HepG2 (cell line): ENCODE measurements at regions not wholly inside any gene's neighbourhood (a gene's known extent, or its start where the extent isn't known, plus 50 kb on each side); places are given as distances from the start of the nearest gene placed in this dataset.

Source experiments
- ATAC-seq: fragments of 200-7000 bp; cut with Tn5 transposase; 3 replicates; pipeline ENCODE4 v1.9.1; 2020; ENCODE audit warnings: mild to moderate bottlenecking, moderate library complexity
- BruUV-seq: library from RNA; stranded (reverse); fragments of 400-500 nt; replicated peaks from 2 replicates; lab custom pipeline; 2021; lab: Mats Ljungman, UMichigan
- CTCF ChIA-PET: fragments of 300-600 bp; formaldehyde crosslinking; extraction: SDS; loops from one replicate; lab custom pipeline; 2021; ENCODE audit warnings: low total read pairs, inconsistent platforms, low intra/inter-chr PET ratio; lab: Yijun Ruan, JAX
- POLR2A ChIA-PET: fragments of 350-600 bp; sonication (Branson Sonifier 250); formaldehyde crosslinking; loops from one replicate; lab custom pipeline; 2020; ENCODE audit warnings: antibody characterized with exemption, inconsistent platforms; lab: Yijun Ruan, JAX
- DNase-seq: peaks from one replicate; pipeline ENCODE4 v3.0.0-alpha.2; 2015; ENCODE audit warnings: low spot score
- FAIRE-seq: peaks from 3 replicates; lab custom pipeline; 2011; peaks lifted over from hg19 to GRCh38; lab: Jason Lieb, UNC
- H2AFZ ChIP-seq: one replicate; pipeline ENCODE4 v1.6.1; 2011; ENCODE audit warnings: low read length, inconsistent platforms
- H3K27ac ChIP-seq: fragments of 300-600 bp; 3 replicates; pipeline ENCODE4 v1.8.0; 2011; ENCODE audit warnings: mixed run types, mild to moderate bottlenecking, mixed read lengths, low read length, inconsistent platforms; ENCODE audit not compliant: insufficient read depth; ENCODE audit errors: extremely low read length
- H3K27me3 ChIP-seq, 2 experiments: fragments of 200-600 bp in 1 of 2; 2 replicates in 1 of 2; 3 replicates in 1 of 2; pipeline versions ENCODE4 v1.6.0 to v1.8.0; 2011; ENCODE audit warnings: low read length in 2 of 2, mild to moderate bottlenecking in 2 of 2, moderate library complexity in 2 of 2, inconsistent platforms in 1 of 2; ENCODE audit not compliant: insufficient read depth in 2 of 2, control insufficient read depth in 1 of 2
- H3K36me3 ChIP-seq, 2 experiments: fragments of 200-600 bp in 1 of 2; replicated peaks in 1 of 2; 2 replicates in 1 of 2; 3 replicates in 1 of 2; pipeline versions ENCODE4 v1.5.1 to v1.8.0; 2011; ENCODE audit warnings: low read length in 2 of 2, inconsistent platforms in 1 of 2; ENCODE audit not compliant: insufficient read depth in 2 of 2, control insufficient read depth in 1 of 2
- H3K4me1 ChIP-seq: 2 replicates; pipeline ENCODE4 v1.5.1; 2012; ENCODE audit warnings: low read length, inconsistent platforms; ENCODE audit not compliant: insufficient read depth
- H3K4me2 ChIP-seq: 2 replicates; pipeline ENCODE4 v1.6.0; 2011; ENCODE audit warnings: low read depth, low read length, inconsistent platforms
- H3K4me3 ChIP-seq, 3 experiments: fragments of 200-600 bp in 1 of 3; sonication (generic), shearing (Covaris generic) in 1 of 3; replicated peaks in 1 of 3; 2 replicates each; pipeline ENCODE4 v1.5.1; 2011 to 2016; ENCODE audit warnings: low read length in 3 of 3, inconsistent platforms in 2 of 3, low read depth in 2 of 3, mild to moderate bottlenecking in 2 of 3, control low read depth in 1 of 3, mixed read lengths in 1 of 3; ENCODE audit not compliant: insufficient read depth in 1 of 3
- H3K79me2 ChIP-seq: one replicate; pipeline ENCODE4 v1.6.1; 2011; ENCODE audit warnings: low read length, inconsistent platforms; ENCODE audit not compliant: insufficient read depth
- H3K9ac ChIP-seq: 2 replicates; pipeline ENCODE4 v1.6.0; 2011; ENCODE audit warnings: mild to moderate bottlenecking, low read depth, low read length, inconsistent platforms; ENCODE audit not compliant: insufficient read depth
- H3K9me3 ChIP-seq: 2 replicates; pipeline ENCODE4 v1.5.1; 2012; ENCODE audit warnings: mild to moderate bottlenecking, low read length
- H4K20me1 ChIP-seq: 2 replicates; pipeline ENCODE4 v1.6.0; 2011; ENCODE audit warnings: inconsistent platforms, mild to moderate bottlenecking, low read length, moderate library complexity; ENCODE audit not compliant: insufficient read depth
- ATF4 ChIP-seq, 2 experiments: fragments of 450-650 bp in 1 of 2; sonication (generic) in 1 of 2; formaldehyde crosslinking; IDR thresholded peaks; 2 replicates each; pipeline versions ENCODE4 v1.5.0 to v1.8.0; 2020 to 2022; ENCODE audit warnings: mild to moderate bottlenecking in 1 of 2, missing genetic modification reagents in 1 of 2
- BORCS8-MEF2B ChIP-seq: sonication (generic); formaldehyde crosslinking; IDR thresholded peaks from 2 replicates; pipeline ENCODE4 v1.8.0; 2022; ENCODE audit warnings: mild to moderate bottlenecking, missing genetic modification reagents
- CBX2 ChIP-seq, 2 experiments: fragments of 200-600 bp in 1 of 2; sonication (generic); formaldehyde crosslinking in 1 of 2; IDR thresholded peaks; 2 replicates each; pipeline versions ENCODE4 v1.7.0 to v1.8.1; 2018 to 2022; ENCODE audit warnings: low read depth in 2 of 2, low read length in 1 of 2, mild to moderate bottlenecking in 1 of 2, missing genetic modification reagents in 1 of 2
- NCOA2 ChIP-seq: sonication (generic); formaldehyde crosslinking; IDR thresholded peaks from 2 replicates; pipeline ENCODE4 v1.8.0; 2022; ENCODE audit warnings: inconsistent platforms
- NCOR1 ChIP-seq: fragments of 200-600 bp; sonication (generic); IDR thresholded peaks from 2 replicates; pipeline ENCODE4 v1.7.0; 2017; ENCODE audit warnings: antibody characterized with exemption, low read length, borderline replicate concordance
- RNF2 ChIP-seq: fragments of 450-650 bp; conservative IDR thresholded peaks from 2 replicates; pipeline ENCODE4 v1.6.1; 2016; ENCODE audit warnings: low read depth
- SALL2 ChIP-seq: sonication (generic); formaldehyde crosslinking; IDR thresholded peaks from 2 replicates; pipeline ENCODE4 v1.8.1; 2023; ENCODE audit warnings: mild to moderate bottlenecking, missing genetic modification reagents, inconsistent platforms
- SMYD3 ChIP-seq: sonication (generic); formaldehyde crosslinking; IDR thresholded peaks from 2 replicates; pipeline ENCODE4 v1.8.1; 2023; ENCODE audit warnings: mild to moderate bottlenecking, missing genetic modification reagents
- SOX5 ChIP-seq: IDR thresholded peaks from 2 replicates; pipeline ENCODE4 v1.6.1; 2016; ENCODE audit warnings: borderline replicate concordance
- YEATS2 ChIP-seq: sonication (generic); formaldehyde crosslinking; IDR thresholded peaks from 2 replicates; pipeline ENCODE4 v1.4.0; 2020; ENCODE audit warnings: missing genetic modification reagents, borderline replicate concordance
- ZBTB7B ChIP-seq: sonication (generic); formaldehyde crosslinking; IDR thresholded peaks from 2 replicates; pipeline ENCODE4 v1.4.0; 2020; ENCODE audit warnings: missing genetic modification reagents
- ZMYM4 ChIP-seq: sonication (generic); formaldehyde crosslinking; IDR thresholded peaks from 2 replicates; pipeline ENCODE4 v1.8.1; 2023; ENCODE audit warnings: mild to moderate bottlenecking, missing genetic modification reagents
- ZNF232 ChIP-seq: sonication (generic); formaldehyde crosslinking; IDR thresholded peaks from 2 replicates; pipeline ENCODE4 v1.4.0; 2020; ENCODE audit warnings: missing genetic modification reagents, borderline replicate concordance
- ZNF253 ChIP-seq: sonication (generic); formaldehyde crosslinking; IDR thresholded peaks from 2 replicates; pipeline ENCODE4 v1.8.0; 2022; ENCODE audit warnings: mild to moderate bottlenecking, missing genetic modification reagents, borderline replicate concordance
- ZNF557 ChIP-seq: sonication (generic); formaldehyde crosslinking; IDR thresholded peaks from 2 replicates; pipeline ENCODE4 v1.4.0; 2020; ENCODE audit warnings: missing genetic modification reagents
- ZNF713 ChIP-seq: sonication (generic); formaldehyde crosslinking; IDR thresholded peaks from 2 replicates; pipeline ENCODE4 v1.4.0; 2020; ENCODE audit warnings: mild to moderate bottlenecking, missing genetic modification reagents
- ZNF850 ChIP-seq: sonication (generic); formaldehyde crosslinking; conservative IDR thresholded peaks from 2 replicates; pipeline ENCODE4 v1.9.0; 2021; ENCODE audit warnings: mild to moderate bottlenecking, missing genetic modification reagents
- WGBS: methylation state at CpG from one replicate; pipeline ENCODE4 v1.1.6; 2017; ENCODE audit warnings: low lambda C conversion rate; 5-methylcytosine and 5-hydroxymethylcytosine counted together
- in situ Hi-C: cut with HindIII; loops from 2 replicates; pipeline ENCODE4 v1.10.0; 2017; ENCODE audit warnings: low pct_unique_long_range_greater_than_20kb; ENCODE audit not compliant: extremely low pct_ligation_motif_present
- intact Hi-C: fragments of 100-400 bp; cut with micrococcal nuclease; formaldehyde crosslinking; loops from one replicate; pipeline ENCODE4 v1.10.0; 2022; ENCODE audit not compliant: unreplicated experiment
- TF ChIP-seq, protein P1 (sequence below): sonication (generic); formaldehyde crosslinking; IDR thresholded peaks from 2 replicates; pipeline ENCODE4 v1.5.0; 2020; ENCODE audit warnings: missing genetic modification reagents
- TF ChIP-seq, protein P2 (sequence below): sonication (generic); formaldehyde crosslinking; IDR thresholded peaks from 2 replicates; pipeline ENCODE4 v1.8.0; 2022; ENCODE audit warnings: missing genetic modification reagents, mild to moderate bottlenecking, inconsistent platforms, borderline replicate concordance
- TF ChIP-seq, protein P3 (sequence below): sonication (generic); formaldehyde crosslinking; IDR thresholded peaks from 2 replicates; pipeline ENCODE4 v1.4.0; 2020; ENCODE audit warnings: missing genetic modification reagents

DNA sequence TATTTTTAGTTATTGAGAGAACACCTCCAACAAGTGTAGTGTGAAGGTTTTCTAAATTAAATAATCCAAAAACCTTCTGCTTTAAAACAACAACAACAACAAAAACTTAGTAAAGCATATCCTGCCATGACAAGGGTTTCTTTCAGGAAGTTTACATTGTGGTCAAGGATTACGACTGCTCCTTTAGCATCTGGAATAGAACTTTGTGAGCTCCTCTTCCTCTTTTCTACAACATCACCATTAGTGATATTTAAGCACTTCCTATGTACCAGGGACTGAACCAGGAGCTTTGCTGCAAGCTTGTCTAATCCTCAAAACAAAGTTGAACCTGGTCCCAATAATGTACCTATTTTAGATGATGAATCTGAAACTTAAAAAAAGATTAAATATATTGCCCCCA, 315.4 kb upstream of the KITLG start (continued):
- TF ChIP-seq, protein P1, sequence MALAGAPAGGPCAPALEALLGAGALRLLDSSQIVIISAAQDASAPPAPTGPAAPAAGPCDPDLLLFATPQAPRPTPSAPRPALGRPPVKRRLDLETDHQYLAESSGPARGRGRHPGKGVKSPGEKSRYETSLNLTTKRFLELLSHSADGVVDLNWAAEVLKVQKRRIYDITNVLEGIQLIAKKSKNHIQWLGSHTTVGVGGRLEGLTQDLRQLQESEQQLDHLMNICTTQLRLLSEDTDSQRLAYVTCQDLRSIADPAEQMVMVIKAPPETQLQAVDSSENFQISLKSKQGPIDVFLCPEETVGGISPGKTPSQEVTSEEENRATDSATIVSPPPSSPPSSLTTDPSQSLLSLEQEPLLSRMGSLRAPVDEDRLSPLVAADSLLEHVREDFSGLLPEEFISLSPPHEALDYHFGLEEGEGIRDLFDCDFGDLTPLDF (CRISPR knock-in tag): no peak
- TF ChIP-seq NCOA2 (CRISPR knock-in tag) (no peak), BORCS8-MEF2B (no peak), RNF2 (no peak), SOX5 (no peak)

DNA sequence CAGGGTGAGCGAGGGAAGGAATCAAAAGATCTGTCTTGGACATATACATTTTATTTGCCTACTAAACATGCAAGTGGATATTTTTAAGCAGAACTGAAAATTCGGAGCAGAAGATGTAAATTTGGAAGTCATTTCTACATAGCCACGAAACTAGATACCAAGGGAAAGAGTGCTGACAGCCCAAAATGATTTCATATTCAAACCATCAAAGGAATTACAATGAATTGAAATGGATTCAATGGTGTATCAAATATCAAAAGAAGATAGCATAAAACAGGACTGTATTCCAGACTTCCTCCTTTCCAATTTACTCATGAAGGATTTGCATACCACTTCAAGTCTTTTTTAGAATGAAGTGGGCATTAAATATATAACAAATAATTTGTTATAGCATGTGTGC, 313.5 kb upstream of the KITLG start:
- BruUV-seq: no TSS peak
- TF ChIP-seq CBX2 (IDR thresholded peaks at IDR 0.05; ENCODE audit: low read depth, low read length): no peak
- no peak for TF ChIP-seq CBX2 (CRISPR knock-in tag; IDR thresholded peaks at IDR 0.05; ENCODE audit: low read depth)
- TF ChIP-seq ZNF713 (CRISPR knock-in tag): no peak
- no peak for TF ChIP-seq ZNF253 (CRISPR knock-in tag)
- TF ChIP-seq ZMYM4 (CRISPR knock-in tag): no peak
- TF ChIP-seq ZBTB7B: no peak
- TF ChIP-seq, protein P2, sequence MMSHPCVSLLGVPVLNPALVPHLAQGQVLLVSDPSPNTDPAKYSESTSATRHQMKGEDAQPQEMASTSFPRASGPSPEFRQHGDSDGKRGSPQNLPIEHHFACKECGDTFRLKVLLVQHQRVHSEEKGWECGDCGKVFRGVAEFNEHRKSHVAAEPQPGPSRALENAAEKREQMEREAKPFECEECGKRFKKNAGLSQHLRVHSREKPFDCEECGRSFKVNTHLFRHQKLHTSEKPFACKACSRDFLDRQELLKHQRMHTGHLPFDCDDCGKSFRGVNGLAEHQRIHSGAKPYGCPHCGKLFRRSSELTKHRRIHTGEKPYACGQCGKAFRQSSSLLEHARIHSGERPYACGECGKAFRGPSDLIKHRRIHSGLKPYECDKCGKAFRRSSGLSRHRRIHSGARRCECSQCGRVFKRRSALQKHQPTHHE (CRISPR knock-in tag): no peak
- TF ChIP-seq ATF4 (CRISPR knock-in tag; IDR thresholded peaks at IDR 0.05): no peak
- no peak for TF ChIP-seq ZNF557 (CRISPR knock-in tag)
- TF ChIP-seq NCOR1: no peak
- TF ChIP-seq YEATS2 (CRISPR knock-in tag): no peak
- no peak for TF ChIP-seq SMYD3 (CRISPR knock-in tag)
- TF ChIP-seq ZNF232 (CRISPR knock-in tag): no peak
- no peak for TF ChIP-seq SALL2 (CRISPR knock-in tag)
- no peak for TF ChIP-seq ZNF850 (CRISPR knock-in tag)
- TF ChIP-seq, protein P3, sequence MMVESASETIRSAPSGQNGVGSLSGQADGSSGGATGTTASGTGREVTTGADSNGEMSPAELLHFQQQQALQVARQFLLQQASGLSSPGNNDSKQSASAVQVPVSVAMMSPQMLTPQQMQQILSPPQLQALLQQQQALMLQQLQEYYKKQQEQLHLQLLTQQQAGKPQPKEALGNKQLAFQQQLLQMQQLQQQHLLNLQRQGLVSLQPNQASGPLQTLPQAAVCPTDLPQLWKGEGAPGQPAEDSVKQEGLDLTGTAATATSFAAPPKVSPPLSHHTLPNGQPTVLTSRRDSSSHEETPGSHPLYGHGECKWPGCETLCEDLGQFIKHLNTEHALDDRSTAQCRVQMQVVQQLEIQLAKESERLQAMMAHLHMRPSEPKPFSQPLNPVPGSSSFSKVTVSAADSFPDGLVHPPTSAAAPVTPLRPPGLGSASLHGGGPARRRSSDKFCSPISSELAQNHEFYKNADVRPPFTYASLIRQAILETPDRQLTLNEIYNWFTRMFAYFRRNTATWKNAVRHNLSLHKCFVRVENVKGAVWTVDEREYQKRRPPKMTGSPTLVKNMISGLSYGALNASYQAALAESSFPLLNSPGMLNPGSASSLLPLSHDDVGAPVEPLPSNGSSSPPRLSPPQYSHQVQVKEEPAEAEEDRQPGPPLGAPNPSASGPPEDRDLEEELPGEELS: no peak

More for the DNA sequence above, 313.5 kb upstream of the KITLG start:
- no peak for FAIRE-seq
- intact Hi-C loops (no loop called here), in situ Hi-C loops (no loop called here)
- no peak for DNase-seq
- Histone ChIP-seq H2AFZ (no peak overlapping the region), H3K27me3 (no peaks in the 10 kb centered on the region; a peak in 1 of 5 replicates), H3K27ac (no peak overlapping the region), H3K4me3 (no peak overlapping the region), H4K20me1 (no peaks in the 10 kb centered on the region), H3K36me3 (no peaks in the 10 kb centered on the region), H3K79me2 (no peaks in the 10 kb centered on the region), H3K9ac (no peak overlapping the region), H3K4me2 (no peak overlapping the region), H3K9me3 (no peaks in the 10 kb centered on the region), H3K4me1 (no peaks in the 10 kb centered on the region)
- CTCF ChIA-PET: no interaction called here
- POLR2A ChIA-PET: no interaction called here
- no peak for ATAC-seq
- 10% methylated on average over 3 of the region's 3 CpGs for WGBS
